Endothelial cell of umbilical vein (primary cell): ENCODE measurements at regions not wholly inside any gene's neighbourhood (a gene's known extent, or its start where the extent isn't known, plus 50 kb on each side); places are given as distances from the start of the nearest gene placed in this dataset.

Source experiments
- BruUV-seq: library from RNA; stranded (reverse); fragments of 400-500 nt; replicated peaks from 2 replicates; lab custom pipeline; 2021; lab: Mats Ljungman, UMichigan
- CTCF ChIA-PET: fragments of 300-600, 350-600 bp; sonication (Branson Sonifier 250); formaldehyde crosslinking; loops from one replicate; lab custom pipeline; 2021; ENCODE audit warnings: antibody characterized with exemption, inconsistent platforms; lab: Charles Lee
- POLR2A ChIA-PET: fragments of 300-600, 350-600 bp; sonication (Branson Sonifier 250); formaldehyde crosslinking; loops from one replicate; lab custom pipeline; 2021; ENCODE audit warnings: antibody characterized with exemption, inconsistent platforms; lab: Charles Lee
- DNase-seq: peaks from one replicate; pipeline ENCODE4 v3.0.0-alpha.2; 2011; ENCODE audit warnings: low read depth, low spot score
- FAIRE-seq: peaks from 2 replicates; lab custom pipeline; 2011; peaks lifted over from hg19 to GRCh38; lab: Jason Lieb, UNC
- H2AFZ ChIP-seq: 2 replicates; pipeline ENCODE4 v1.6.0; 2012; ENCODE audit warnings: low read depth, low read length, control low read depth, inconsistent platforms
- H3K27ac ChIP-seq: 2 replicates; pipeline ENCODE4 v1.5.1; 2011; ENCODE audit warnings: low read depth, mild to moderate bottlenecking, control low read depth, low read length, moderate library complexity; ENCODE audit not compliant: insufficient read depth
- H3K27me3 ChIP-seq, 2 experiments: 2 replicates each; pipeline versions ENCODE4 v1.6.0 to v1.6.1; 2011; ENCODE audit warnings: low read length in 2 of 2, mixed read lengths in 1 of 2; ENCODE audit not compliant: control insufficient read depth in 2 of 2, insufficient read depth in 2 of 2
- H3K36me3 ChIP-seq, 2 experiments: 2 replicates in 1 of 2; 3 replicates in 1 of 2; pipeline ENCODE4 v1.5.1; 2011; ENCODE audit warnings: low read length in 2 of 2, mild to moderate bottlenecking in 1 of 2, moderate library complexity in 1 of 2; ENCODE audit not compliant: control insufficient read depth in 2 of 2, insufficient read depth in 2 of 2; ENCODE audit errors: extremely low read depth in 1 of 2
- H3K4me1 ChIP-seq: 3 replicates; pipeline ENCODE4 v1.5.1; 2011; ENCODE audit warnings: mild to moderate bottlenecking, low read length; ENCODE audit not compliant: control insufficient read depth, insufficient read depth; ENCODE audit errors: extremely low read depth
- H3K4me2 ChIP-seq: 2 replicates; pipeline ENCODE4 v1.6.1; 2011; ENCODE audit warnings: low read length, control low read depth, mixed read lengths; ENCODE audit not compliant: insufficient read depth
- H3K4me3 ChIP-seq, 3 experiments: fragments of 200-600 bp in 1 of 3; sonication (generic), shearing (Covaris generic) in 1 of 3; replicated peaks in 1 of 3; 2 replicates each; pipeline ENCODE4 v1.5.1; 2011 to 2016; ENCODE audit warnings: control low read depth in 3 of 3, low read length in 3 of 3, mild to moderate bottlenecking in 2 of 3, inconsistent platforms in 1 of 3, low read depth in 1 of 3, moderate library complexity in 1 of 3; ENCODE audit not compliant: insufficient read depth in 1 of 3
- H3K79me2 ChIP-seq: 2 replicates; pipeline ENCODE4 v1.6.0; 2012; ENCODE audit warnings: low read length, inconsistent platforms; ENCODE audit not compliant: control insufficient read depth, insufficient read depth
- H3K9ac ChIP-seq: replicated peaks from 2 replicates; pipeline ENCODE3; 2011; ENCODE audit warnings: low read length, control low read depth; ENCODE audit not compliant: insufficient read depth; ENCODE audit errors: extremely low read depth
- H3K9me1 ChIP-seq: replicated peaks from 3 replicates; pipeline ENCODE4 v1.6.0; 2011; ENCODE audit warnings: mild to moderate bottlenecking, low read length; ENCODE audit not compliant: control insufficient read depth, insufficient read depth; ENCODE audit errors: extremely low read depth
- H3K9me3 ChIP-seq: replicated peaks from 2 replicates; pipeline ENCODE4 v1.5.1; 2012; ENCODE audit warnings: low read length, inconsistent platforms; ENCODE audit not compliant: control insufficient read depth, insufficient read depth
- H4K20me1 ChIP-seq: replicated peaks from 2 replicates; pipeline ENCODE3; 2011; ENCODE audit warnings: mild to moderate bottlenecking, low read length; ENCODE audit not compliant: control insufficient read depth, insufficient read depth; ENCODE audit errors: extremely low read depth
- CTCF ChIP-seq, 2 donors: IDR thresholded peaks; 1 replicate in 1 of 2; 2 replicates in 1 of 2; pipeline ENCODE4 v1.5.1; 2011; ENCODE audit warnings: low read length in 2 of 2, mild to moderate bottlenecking in 2 of 2, moderate library complexity in 2 of 2, control low read depth in 1 of 2, inconsistent platforms in 1 of 2, low read depth in 1 of 2; ENCODE audit not compliant: insufficient read depth in 1 of 2; ENCODE audit errors: extremely low read depth in 1 of 2
- EZH2 ChIP-seq: IDR thresholded peaks from 2 replicates; pipeline ENCODE4 v1.6.1; 2012; ENCODE audit warnings: borderline replicate concordance, low read depth, mild to moderate bottlenecking, moderate library complexity, low read length, inconsistent platforms; ENCODE audit not compliant: severe bottlenecking
- FOS ChIP-seq: IDR thresholded peaks from 2 replicates; pipeline ENCODE4 v1.6.1; 2011; ENCODE audit warnings: mild to moderate bottlenecking, low read length, moderate library complexity, borderline replicate concordance; ENCODE audit not compliant: insufficient read depth
- GATA2 ChIP-seq: IDR thresholded peaks from 2 replicates; pipeline ENCODE4 v1.7.0; 2011; ENCODE audit warnings: low read depth, mild to moderate bottlenecking, moderate library complexity, mixed read lengths, low read length; ENCODE audit not compliant: insufficient read length, insufficient read depth
- JUN ChIP-seq: IDR thresholded peaks from 2 replicates; pipeline ENCODE4 v1.6.1; 2011; ENCODE audit warnings: borderline replicate concordance, low read depth; ENCODE audit not compliant: insufficient read length, insufficient read depth
- MAX ChIP-seq: IDR thresholded peaks from 2 replicates; pipeline ENCODE4 v1.6.1; 2011; ENCODE audit not compliant: insufficient read depth, insufficient read length
- MYC ChIP-seq: IDR thresholded peaks from one replicate; pipeline ENCODE4 v1.6.1; 2011; ENCODE audit warnings: mild to moderate bottlenecking, low read depth, low read length
- POLR2A ChIP-seq: IDR thresholded peaks from 2 replicates; pipeline ENCODE4 v1.6.1; 2012; ENCODE audit warnings: low read depth, mild to moderate bottlenecking, control low read depth, low read length
- POLR2AphosphoS5 ChIP-seq: IDR thresholded peaks from 2 replicates; pipeline ENCODE4 v1.6.1; 2012; ENCODE audit warnings: low read depth, mild to moderate bottlenecking, control low read depth, low read length, moderate library complexity; ENCODE audit not compliant: insufficient read depth
- dilution Hi-C: fragments of 300-500 bp; cut with MboI; formaldehyde crosslinking; loops from one replicate; pipeline ENCODE4 v1.15.0; 2019; ENCODE audit warnings: low sequenced_read_pairs; ENCODE audit not compliant: extremely low pct_ligation_motif_present
- intact Hi-C: fragments of 100-400 bp; cut with micrococcal nuclease; formaldehyde crosslinking; loops from one replicate; pipeline ENCODE4 v1.10.0; 2022

- DNase-seq (no peak), FAIRE-seq (no peak)
- TF ChIP-seq JUN (no peak), GATA2 (no peak), CTCF (IDR thresholded peaks at IDR 0.05; ENCODE audit: extremely low read depth in 1 of 2, insufficient read depth in 1 of 2, low read depth in 1 of 2, low read length in 2 of 2) (no peak), FOS (no peak), EZH2 (no peak), MAX (no peak), MYC (no peak), POLR2AphosphoS5 (no peak), POLR2A (no peak)
- ChIA-PET POLR2A (no interaction called here), CTCF (no interaction called here)
- dilution Hi-C loops, result no loop called here
- Histone ChIP-seq H3K27me3 (peaks cover 5 to 18% of the 10 kb centered on the region in 2 experiments), H2AFZ (no peak overlapping the region), H3K9me3 (no peaks in the 10 kb centered on the region), H4K20me1 (no peaks in the 10 kb centered on the region), H3K9me1 (no peaks in the 10 kb centered on the region), H3K79me2 (no peaks in the 10 kb centered on the region), H3K27ac (no peak overlapping the region), H3K9ac (no peak overlapping the region), H3K4me2 (no peak overlapping the region), H3K4me3 (no peak overlapping the region), H3K4me1 (no peaks in the 10 kb centered on the region), H3K36me3 (no peaks in the 10 kb centered on the region)
- no TSS peak for BruUV-seq
- intact Hi-C loops, result no loop called here
These were observed 75.5 kb upstream of the CPM start for GRCh38 chr12:69008520-69008919.
